PC-3 (cell line): ENCODE measurements at regions not wholly inside any gene's neighbourhood (a gene's known extent, or its start where the extent isn't known, plus 50 kb on each side); places are given as distances from the start of the nearest gene placed in this dataset.
"Not testable (repeated sequence)": the region's sequence is repeated elsewhere in the genome, so short reads cannot be mapped to it uniquely, and the experiment has no call there.

Source experiments
- CTCF ChIP-seq: fragments of 300-600 bp; sonication (generic); conservative IDR thresholded peaks from 2 replicates; pipeline ENCODE4 v1.5.1; 2017; ENCODE audit warnings: antibody characterized with exemption, low read depth, mild to moderate bottlenecking, low read length
- EZH2 ChIP-seq: fragments of 300-600 bp; sonication (generic); IDR thresholded peaks from one replicate; pipeline ENCODE4 v1.6.1; 2017; ENCODE audit warnings: antibody characterized with exemption, mild to moderate bottlenecking, low read length; ENCODE audit not compliant: unreplicated experiment

DNA sequence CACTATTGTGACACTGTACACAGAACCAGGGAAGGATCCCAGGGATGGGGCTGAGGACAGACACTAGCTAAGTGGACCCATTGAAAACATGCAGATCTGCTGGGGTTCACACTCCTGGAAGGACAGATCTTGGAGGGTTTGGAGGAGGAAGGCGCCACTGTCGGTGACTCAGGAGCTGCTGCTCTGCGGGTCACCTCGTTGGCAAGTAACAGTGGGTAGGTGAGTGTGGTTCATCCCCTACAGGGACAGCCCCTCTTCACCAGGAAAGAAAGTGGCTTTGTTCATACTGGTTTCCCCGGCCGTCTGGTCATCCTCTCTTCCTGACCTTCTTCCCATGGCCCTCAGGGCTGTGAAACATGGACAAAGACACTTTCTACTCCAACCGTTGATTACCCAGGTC is 100.3 kb downstream of the OR4M2 start:
- TF ChIP-seq CTCF, EZH2: not testable (repeated sequence)
